HepG2 (cell line): ENCODE measurements at regions not wholly inside any gene's neighbourhood (a gene's known extent, or its start where the extent isn't known, plus 50 kb on each side); places are given as distances from the start of the nearest gene placed in this dataset.

Experiments
- ATAC-seq: fragments of 200-7000 bp; cut with Tn5 transposase; 3 replicates; pipeline ENCODE4 v1.9.1; 2020; ENCODE audit warnings: mild to moderate bottlenecking, moderate library complexity
- BruUV-seq: library from RNA; stranded (reverse); fragments of 400-500 nt; replicated peaks from 2 replicates; lab custom pipeline; 2021; lab: Mats Ljungman, UMichigan
- CTCF ChIA-PET: fragments of 300-600 bp; formaldehyde crosslinking; extraction: SDS; loops from one replicate; lab custom pipeline; 2021; ENCODE audit warnings: low total read pairs, inconsistent platforms, low intra/inter-chr PET ratio; lab: Yijun Ruan, JAX
- POLR2A ChIA-PET: fragments of 350-600 bp; sonication (Branson Sonifier 250); formaldehyde crosslinking; loops from one replicate; lab custom pipeline; 2020; ENCODE audit warnings: antibody characterized with exemption, inconsistent platforms; lab: Yijun Ruan, JAX
- DNase-seq: peaks from one replicate; pipeline ENCODE4 v3.0.0-alpha.2; 2015; ENCODE audit warnings: low spot score
- FAIRE-seq: peaks from 3 replicates; lab custom pipeline; 2011; peaks lifted over from hg19 to GRCh38; lab: Jason Lieb, UNC
- H2AFZ ChIP-seq: one replicate; pipeline ENCODE4 v1.6.1; 2011; ENCODE audit warnings: low read length, inconsistent platforms
- H3K27ac ChIP-seq: fragments of 300-600 bp; 3 replicates; pipeline ENCODE4 v1.8.0; 2011; ENCODE audit warnings: mixed run types, mild to moderate bottlenecking, mixed read lengths, low read length, inconsistent platforms; ENCODE audit not compliant: insufficient read depth; ENCODE audit errors: extremely low read length
- H3K27me3 ChIP-seq, 2 experiments: fragments of 200-600 bp in 1 of 2; 2 replicates in 1 of 2; 3 replicates in 1 of 2; pipeline versions ENCODE4 v1.6.0 to v1.8.0; 2011; ENCODE audit warnings: low read length in 2 of 2, mild to moderate bottlenecking in 2 of 2, moderate library complexity in 2 of 2, inconsistent platforms in 1 of 2; ENCODE audit not compliant: insufficient read depth in 2 of 2, control insufficient read depth in 1 of 2
- H3K36me3 ChIP-seq, 2 experiments: fragments of 200-600 bp in 1 of 2; replicated peaks in 1 of 2; 2 replicates in 1 of 2; 3 replicates in 1 of 2; pipeline versions ENCODE4 v1.5.1 to v1.8.0; 2011; ENCODE audit warnings: low read length in 2 of 2, inconsistent platforms in 1 of 2; ENCODE audit not compliant: insufficient read depth in 2 of 2, control insufficient read depth in 1 of 2
- H3K4me1 ChIP-seq: 2 replicates; pipeline ENCODE4 v1.5.1; 2012; ENCODE audit warnings: low read length, inconsistent platforms; ENCODE audit not compliant: insufficient read depth
- H3K4me2 ChIP-seq: 2 replicates; pipeline ENCODE4 v1.6.0; 2011; ENCODE audit warnings: low read depth, low read length, inconsistent platforms
- H3K4me3 ChIP-seq, 3 experiments: fragments of 200-600 bp in 1 of 3; sonication (generic), shearing (Covaris generic) in 1 of 3; replicated peaks in 1 of 3; 2 replicates each; pipeline ENCODE4 v1.5.1; 2011 to 2016; ENCODE audit warnings: low read length in 3 of 3, inconsistent platforms in 2 of 3, low read depth in 2 of 3, mild to moderate bottlenecking in 2 of 3, control low read depth in 1 of 3, mixed read lengths in 1 of 3; ENCODE audit not compliant: insufficient read depth in 1 of 3
- H3K79me2 ChIP-seq: one replicate; pipeline ENCODE4 v1.6.1; 2011; ENCODE audit warnings: low read length, inconsistent platforms; ENCODE audit not compliant: insufficient read depth
- H3K9ac ChIP-seq: 2 replicates; pipeline ENCODE4 v1.6.0; 2011; ENCODE audit warnings: mild to moderate bottlenecking, low read depth, low read length, inconsistent platforms; ENCODE audit not compliant: insufficient read depth
- H3K9me3 ChIP-seq: 2 replicates; pipeline ENCODE4 v1.5.1; 2012; ENCODE audit warnings: mild to moderate bottlenecking, low read length
- H4K20me1 ChIP-seq: 2 replicates; pipeline ENCODE4 v1.6.0; 2011; ENCODE audit warnings: inconsistent platforms, mild to moderate bottlenecking, low read length, moderate library complexity; ENCODE audit not compliant: insufficient read depth
- HNRNPUL1 ChIP-seq: fragments of 200-400 bp; formaldehyde crosslinking; IDR thresholded peaks from 2 replicates; pipeline ENCODE4 v1.6.1; 2017; ENCODE audit warnings: low read depth, mild to moderate bottlenecking, low read length, moderate library complexity
- SYNCRIP ChIP-seq: fragments of 200-400 bp; formaldehyde crosslinking; IDR thresholded peaks from 2 replicates; pipeline ENCODE4 v1.6.1; 2018; ENCODE audit warnings: mild to moderate bottlenecking, low read depth, low read length; ENCODE audit not compliant: insufficient read depth
- THRA ChIP-seq: sonication (generic); formaldehyde crosslinking; IDR thresholded peaks from 2 replicates; pipeline ENCODE4 v1.4.0; 2020; ENCODE audit warnings: missing genetic modification reagents, borderline replicate concordance
- WGBS: methylation state at CpG from one replicate; pipeline ENCODE4 v1.1.6; 2017; ENCODE audit warnings: low lambda C conversion rate; 5-methylcytosine and 5-hydroxymethylcytosine counted together
- in situ Hi-C: cut with HindIII; loops from 2 replicates; pipeline ENCODE4 v1.10.0; 2017; ENCODE audit warnings: low pct_unique_long_range_greater_than_20kb; ENCODE audit not compliant: extremely low pct_ligation_motif_present
- intact Hi-C: fragments of 100-400 bp; cut with micrococcal nuclease; formaldehyde crosslinking; loops from one replicate; pipeline ENCODE4 v1.10.0; 2022; ENCODE audit not compliant: unreplicated experiment
- TF ChIP-seq, protein P1 (sequence below), 2 experiments: sonication (generic) in 1 of 2; formaldehyde crosslinking in 1 of 2; IDR thresholded peaks; 2 replicates each; pipeline versions ENCODE4 v1.4.0 to v1.6.1; 2016 to 2020; ENCODE audit warnings: borderline replicate concordance in 1 of 2, low read depth in 1 of 2, mild to moderate bottlenecking in 1 of 2, missing genetic modification reagents in 1 of 2

GRCh38 chr2:147463881-147464520 is 380.8 kb upstream of the ACVR2A start:
- TF ChIP-seq THRA (CRISPR knock-in tag), result no peak
- TF ChIP-seq HNRNPUL1, result peak; percentile 98
- TF ChIP-seq, protein P1, sequence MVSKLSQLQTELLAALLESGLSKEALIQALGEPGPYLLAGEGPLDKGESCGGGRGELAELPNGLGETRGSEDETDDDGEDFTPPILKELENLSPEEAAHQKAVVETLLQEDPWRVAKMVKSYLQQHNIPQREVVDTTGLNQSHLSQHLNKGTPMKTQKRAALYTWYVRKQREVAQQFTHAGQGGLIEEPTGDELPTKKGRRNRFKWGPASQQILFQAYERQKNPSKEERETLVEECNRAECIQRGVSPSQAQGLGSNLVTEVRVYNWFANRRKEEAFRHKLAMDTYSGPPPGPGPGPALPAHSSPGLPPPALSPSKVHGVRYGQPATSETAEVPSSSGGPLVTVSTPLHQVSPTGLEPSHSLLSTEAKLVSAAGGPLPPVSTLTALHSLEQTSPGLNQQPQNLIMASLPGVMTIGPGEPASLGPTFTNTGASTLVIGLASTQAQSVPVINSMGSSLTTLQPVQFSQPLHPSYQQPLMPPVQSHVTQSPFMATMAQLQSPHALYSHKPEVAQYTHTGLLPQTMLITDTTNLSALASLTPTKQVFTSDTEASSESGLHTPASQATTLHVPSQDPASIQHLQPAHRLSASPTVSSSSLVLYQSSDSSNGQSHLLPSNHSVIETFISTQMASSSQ (IDR thresholded peaks at IDR 0.05; ENCODE audit: low read depth), result peak; percentile 88
- TF ChIP-seq, protein P1 (CRISPR knock-in tag; IDR thresholded peaks at IDR 0.05; ENCODE audit: borderline replicate concordance), result peak; percentile 68
- no peak for TF ChIP-seq SYNCRIP
- DNase-seq (peak; percentile 15), FAIRE-seq (peak; percentile 26), ATAC-seq (peak; percentile 81)
- Histone ChIP-seq H3K4me1 (0 out of 2 replicates have a peak, but pooled peaks cover 11% of the 10 kb centered on the region), H3K4me3 (no peak overlapping the region), H3K27ac (no peak overlapping the region), H4K20me1 (no peaks in the 10 kb centered on the region), H3K27me3 (no peaks in the 10 kb centered on the region; a peak in 1 of 5 replicates), H2AFZ (no peak overlapping the region), H3K4me2 (peak overlapping the region; percentile 19; the same call in 1 of the 2 replicates), H3K9me3 (no peaks in the 10 kb centered on the region), H3K9ac (no peak overlapping the region), H3K79me2 (no peaks in the 10 kb centered on the region), H3K36me3 (no peaks in the 10 kb centered on the region)
- intact Hi-C loops, result loop anchor here (5.0 kb wide), 1 partner anchor 157 kb away; no protein-coding TSS in a partner anchor
- in situ Hi-C loops, result no loop called here
- ChIA-PET CTCF (no interaction called here), POLR2A (no interaction called here)
- 22% methylated on average over 8 of the region's 8 CpGs for WGBS
- no TSS peak for BruUV-seq
